T-helper 9 cell (primary cell): ENCODE measurements at regions not wholly inside any gene's neighbourhood (a gene's known extent, or its start where the extent isn't known, plus 50 kb on each side); places are given as distances from the start of the nearest gene placed in this dataset.

Experiments used
- DNase-seq: peaks from one replicate; pipeline ENCODE4 v3.0.0-alpha.2; 2020

DNA sequence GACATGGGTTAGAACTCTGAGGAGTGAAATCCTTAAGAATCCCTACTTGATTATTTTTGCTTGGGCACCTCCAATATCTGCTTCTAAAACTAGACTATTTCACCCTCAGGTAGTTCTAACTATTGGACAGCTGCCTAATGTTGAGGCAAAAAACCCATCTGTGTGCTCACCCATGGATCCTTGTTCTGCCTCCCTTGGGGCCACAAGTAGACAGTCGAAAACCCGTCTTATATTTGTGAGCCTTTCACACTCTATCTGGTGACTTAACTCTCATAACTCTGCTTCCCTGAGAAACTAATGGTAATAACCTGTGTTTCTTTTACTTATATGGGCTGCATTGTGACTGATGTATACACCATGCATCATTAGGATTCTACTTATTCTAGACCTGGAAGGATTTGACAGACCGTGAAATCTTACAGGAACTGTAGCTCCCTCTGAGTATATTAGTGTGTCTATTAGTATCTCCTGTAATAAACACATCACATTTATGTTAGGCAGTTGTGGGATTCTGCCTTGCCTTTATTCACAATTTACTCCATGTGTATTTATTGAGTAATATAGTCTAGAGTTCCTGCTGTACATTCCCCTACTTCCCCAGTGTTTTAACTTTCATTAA is 94.6 kb upstream of the SGCD start:
- no peak for DNase-seq

DNA sequence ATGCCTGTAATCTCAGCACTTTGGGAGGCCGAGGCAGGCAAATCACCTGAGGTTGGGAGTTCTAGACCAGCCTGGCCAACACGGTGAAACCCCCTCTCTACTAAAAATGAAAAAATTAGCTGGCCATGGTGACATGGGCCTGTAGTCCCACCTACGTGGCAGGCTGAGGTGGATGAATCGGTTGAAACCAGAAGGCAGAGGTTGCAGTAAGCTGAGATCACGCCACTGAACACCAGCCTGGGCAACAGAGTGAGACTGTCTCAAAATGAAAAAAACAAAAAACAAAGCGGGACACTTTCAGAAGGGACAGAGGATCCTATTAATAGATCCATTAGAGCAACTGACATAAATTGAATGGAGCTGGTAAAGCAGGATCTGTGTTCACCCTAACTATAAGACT is 89.6 kb upstream of the SGCD start:
- no peak for DNase-seq

DNA sequence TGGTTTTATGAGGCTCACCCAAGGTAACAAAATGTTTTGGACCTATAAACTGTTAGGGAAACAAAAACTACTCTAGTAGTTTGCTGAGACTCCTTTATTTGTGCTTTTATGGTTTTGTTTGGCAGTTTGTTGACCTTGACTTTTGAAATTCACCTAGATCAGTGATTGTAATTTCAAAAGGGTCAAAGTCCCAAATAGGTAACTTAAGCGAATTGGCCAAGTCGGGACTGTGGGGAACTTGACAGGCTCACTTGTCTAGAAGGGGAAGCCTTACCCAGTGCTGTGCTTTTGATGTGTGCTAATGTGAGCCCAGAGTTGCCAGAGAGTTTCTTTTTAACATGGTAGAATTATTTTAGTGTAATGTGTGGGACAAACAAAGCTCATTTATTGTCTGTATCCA is 87.2 kb upstream of the SGCD start:
- DNase-seq, result no peak

DNA sequence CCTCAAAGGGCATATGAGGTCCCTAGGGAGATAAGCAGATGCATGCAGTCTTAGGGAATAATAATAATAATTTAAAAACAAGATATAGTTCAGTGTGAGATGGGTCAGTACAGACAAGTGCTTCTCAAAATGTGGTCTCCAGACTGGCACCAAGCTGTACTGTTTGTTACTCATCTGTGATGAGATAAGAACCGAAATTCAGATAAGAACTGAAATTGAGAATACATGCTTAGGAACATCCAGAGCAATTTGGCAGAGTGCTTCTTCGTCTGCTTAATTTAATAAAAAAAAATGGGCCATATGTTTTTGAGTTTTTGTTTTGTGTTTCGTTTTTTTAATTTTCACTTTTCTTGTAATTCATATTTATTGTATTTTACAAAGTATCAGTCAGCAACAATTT is 86.5 kb upstream of the SGCD start:
- no peak for DNase-seq

DNA sequence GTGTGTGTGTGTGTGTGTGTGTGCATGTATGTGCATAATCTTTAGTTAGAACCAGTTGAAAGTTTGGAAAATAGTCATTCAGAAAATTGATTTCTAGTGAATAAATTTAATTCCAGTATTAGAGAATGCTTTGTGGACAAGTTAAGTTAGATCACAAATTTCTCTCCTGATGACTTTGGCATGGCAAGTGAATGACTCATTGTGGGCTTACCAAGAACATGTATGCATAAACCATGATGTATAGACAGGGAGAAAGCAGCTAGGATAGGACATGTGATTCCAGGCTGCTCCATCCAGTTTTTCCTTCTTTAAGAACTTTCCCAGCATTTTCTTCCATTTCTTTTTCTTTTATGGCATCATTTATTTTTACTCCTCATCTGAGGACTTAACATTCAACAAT is 85.7 kb upstream of the SGCD start:
- no peak for DNase-seq

DNA sequence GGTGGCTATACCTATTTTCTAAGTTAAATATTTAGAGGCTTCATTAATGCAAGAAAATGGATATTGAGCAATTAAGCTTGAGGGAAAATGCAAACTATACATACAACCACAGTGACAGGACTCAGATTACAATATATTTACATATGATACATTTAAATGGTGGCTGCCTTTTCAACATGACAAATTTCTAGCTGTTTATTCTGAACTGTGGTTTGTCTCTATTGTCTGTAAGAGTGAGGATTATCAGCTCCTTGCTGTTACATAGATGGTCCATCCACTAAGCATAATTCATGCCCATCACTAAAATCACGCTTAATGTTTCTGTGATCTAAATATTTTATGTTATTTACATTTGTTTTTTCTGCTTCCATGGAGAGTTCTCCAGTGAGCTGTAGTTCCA is 81.1 kb upstream of the SGCD start:
- DNase-seq, result no peak

DNA sequence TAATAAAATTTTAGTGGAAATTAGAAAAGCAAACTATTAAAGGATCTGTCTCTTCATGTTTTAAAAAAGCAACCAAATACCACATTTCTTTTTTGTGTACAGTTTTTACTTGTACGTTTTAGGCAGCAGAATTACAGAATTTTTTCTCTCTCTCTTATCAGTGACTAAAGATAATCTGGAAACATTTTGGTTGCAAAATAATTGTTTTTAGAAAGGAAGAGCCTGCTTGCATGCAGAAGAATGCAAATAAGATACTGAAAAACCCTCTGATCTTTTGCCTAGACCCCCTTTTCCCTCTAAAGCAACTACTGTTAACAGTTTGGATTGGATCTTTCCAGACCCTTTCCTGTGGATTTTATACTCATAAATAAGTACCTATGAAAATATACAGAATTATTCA is 75.9 kb upstream of the SGCD start:
- no peak for DNase-seq

DNA sequence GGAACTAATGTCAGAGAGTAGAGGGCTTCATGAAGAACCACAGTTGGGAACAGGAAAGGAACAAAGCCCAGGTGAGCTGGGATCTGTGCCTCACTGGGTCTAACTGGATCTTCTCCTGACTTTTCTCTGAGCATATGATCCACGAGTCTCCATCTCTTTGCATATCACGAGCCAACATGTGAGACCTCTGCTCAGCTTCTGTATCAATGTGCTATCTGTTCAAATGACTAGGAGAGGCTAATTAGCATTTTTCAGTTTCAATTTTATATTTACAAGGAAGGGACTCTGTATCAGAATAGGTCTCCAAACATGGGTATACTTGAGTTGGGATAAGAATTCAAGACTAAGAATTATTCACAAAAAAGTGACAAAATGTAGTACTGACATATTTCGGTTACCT is 73.8 kb upstream of the SGCD start:
- no peak for DNase-seq

DNA sequence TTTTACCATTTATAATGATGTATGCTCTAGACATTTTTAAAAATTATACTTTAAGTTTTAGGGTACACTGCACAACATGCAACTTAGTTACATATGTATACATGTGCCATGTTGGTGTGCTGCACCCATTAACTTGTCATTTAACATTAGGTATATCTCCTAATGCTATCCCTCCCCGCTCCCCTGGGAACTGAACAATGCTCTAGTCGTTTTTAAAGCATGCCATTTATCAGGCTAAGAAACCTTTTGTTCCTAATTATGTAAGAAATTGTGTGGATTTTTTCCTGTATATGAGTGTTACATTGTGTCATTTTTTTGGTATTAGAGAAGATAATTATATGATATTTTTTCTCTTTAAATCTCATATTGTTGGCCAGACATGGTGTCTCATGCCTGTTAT is 72.8 kb upstream of the SGCD start:
- DNase-seq, result no peak

DNA sequence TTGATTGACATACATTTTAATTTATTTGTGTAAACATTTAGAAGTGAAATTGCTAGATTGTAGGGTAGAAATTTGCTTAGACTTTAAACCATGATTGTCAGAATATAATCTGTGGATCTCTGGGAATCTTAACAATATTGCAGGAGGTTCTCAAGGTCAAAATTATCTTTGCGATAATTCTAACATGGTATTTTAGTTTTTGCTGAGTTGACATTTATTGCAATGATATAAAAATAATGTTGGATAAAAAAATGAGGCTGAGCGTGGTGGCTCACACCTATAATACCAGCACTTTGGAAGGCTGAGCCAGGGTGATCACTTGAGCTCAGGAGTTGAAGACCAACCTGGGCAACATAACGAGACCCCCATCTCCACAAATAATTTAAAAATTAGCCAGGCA is 70.3 kb upstream of the SGCD start:
- no peak for DNase-seq

DNA sequence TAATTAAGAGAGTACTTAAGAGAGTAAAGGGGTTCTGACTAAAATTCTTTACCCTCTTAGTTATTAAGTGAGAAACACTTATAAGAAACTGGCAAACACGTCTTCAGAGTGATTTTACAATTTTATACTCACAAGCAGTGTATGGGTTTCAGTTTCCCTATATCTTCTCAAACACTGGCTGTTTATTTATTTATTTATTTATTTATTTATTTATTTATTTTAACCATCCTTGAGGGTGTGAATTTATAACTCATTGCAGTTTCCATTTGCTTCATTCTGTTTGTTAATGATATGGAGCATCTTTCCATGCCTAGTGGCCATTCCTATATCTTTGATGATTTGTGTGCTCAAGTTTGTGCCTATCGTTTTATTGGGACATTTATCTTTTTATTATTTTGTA is 68.0 kb upstream of the SGCD start:
- DNase-seq, result no peak

DNA sequence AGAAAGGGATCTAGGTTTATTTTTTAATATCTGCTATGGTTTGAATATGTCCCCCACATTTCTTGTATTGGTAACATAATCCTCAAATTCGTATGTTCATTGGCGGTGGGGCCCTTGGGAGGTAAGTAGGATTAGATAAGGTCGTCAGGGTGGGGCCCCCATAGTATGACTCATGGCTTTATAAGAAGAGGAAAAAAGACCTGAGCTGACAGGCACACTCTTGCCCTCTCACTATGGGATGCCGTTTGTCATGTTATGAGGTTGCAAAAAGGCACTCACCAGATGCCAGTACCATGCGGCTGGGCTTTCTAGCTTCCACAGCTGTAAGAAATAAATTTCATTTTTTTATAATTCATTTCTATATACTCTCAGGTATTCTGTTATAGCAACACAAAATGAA is 67.3 kb upstream of the SGCD start:
- DNase-seq, result no peak

DNA sequence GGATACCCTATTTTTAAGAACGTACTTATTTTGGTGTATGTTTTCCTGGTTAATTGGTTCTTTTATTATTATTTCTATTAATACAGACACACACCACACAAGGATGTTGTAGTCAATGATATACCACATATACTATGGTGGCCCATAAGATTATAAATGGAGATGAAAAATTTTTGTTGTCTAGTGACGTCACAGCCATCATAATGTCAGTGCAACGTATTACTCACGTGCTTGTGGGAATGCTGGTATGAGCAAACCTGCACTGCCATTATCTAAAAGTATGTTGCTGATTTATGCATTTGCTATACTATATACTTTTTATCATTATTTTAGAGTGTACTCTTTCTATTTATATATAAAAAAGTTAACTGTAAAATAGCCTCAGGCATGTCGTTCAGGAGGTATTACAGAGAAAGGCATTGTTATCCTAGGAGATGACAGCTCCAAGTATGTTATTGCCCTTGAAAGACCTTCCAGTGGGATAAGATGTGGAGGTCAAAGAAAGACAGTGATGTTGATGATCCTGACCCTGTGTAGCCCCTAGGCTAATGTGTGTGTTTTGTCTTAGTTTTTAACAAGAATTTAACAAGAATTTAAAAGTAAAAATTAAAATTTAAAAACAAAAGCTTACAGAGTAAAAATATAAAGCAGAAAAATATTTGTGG is 65.6 kb upstream of the SGCD start:
- DNase-seq, result no peak

DNA sequence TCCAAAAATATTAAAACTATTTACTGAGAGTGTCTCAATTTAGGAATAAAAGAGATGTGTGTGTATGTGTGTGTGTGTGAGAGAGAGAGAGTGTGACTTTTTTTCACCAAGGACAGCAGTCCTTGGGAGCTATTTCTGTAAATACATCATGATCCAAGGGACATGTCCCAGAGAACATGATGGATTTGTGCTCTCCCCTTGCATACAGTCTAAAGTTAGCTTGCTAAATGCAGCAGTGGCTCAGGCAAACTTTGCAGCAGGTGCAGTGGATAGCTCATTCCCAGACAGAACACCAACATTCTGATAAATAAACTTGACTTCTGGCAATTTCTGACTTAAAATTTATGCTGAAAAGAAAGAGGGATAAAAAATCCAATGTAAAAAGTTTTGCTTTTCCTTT is 55.4 kb upstream of the SGCD start:
- no peak for DNase-seq

DNA sequence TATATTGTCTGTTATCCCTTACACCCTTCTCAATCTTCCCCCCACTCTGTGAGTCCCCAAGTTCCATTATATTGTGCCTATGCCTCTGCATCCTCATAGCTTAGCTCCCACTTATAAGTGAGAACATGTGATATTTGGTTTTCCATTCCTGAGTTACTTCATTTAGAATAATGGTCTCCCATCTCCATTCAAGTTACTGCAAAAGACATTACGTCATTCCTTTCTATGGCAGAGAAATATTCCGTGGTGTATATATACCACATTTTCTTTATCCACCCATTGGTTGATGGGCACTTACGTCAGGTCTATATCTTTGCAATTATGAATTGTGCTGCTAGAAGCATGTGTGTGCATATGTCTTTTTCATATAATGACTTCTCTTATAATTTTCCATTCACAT is 54.8 kb upstream of the SGCD start:
- no peak for DNase-seq

DNA sequence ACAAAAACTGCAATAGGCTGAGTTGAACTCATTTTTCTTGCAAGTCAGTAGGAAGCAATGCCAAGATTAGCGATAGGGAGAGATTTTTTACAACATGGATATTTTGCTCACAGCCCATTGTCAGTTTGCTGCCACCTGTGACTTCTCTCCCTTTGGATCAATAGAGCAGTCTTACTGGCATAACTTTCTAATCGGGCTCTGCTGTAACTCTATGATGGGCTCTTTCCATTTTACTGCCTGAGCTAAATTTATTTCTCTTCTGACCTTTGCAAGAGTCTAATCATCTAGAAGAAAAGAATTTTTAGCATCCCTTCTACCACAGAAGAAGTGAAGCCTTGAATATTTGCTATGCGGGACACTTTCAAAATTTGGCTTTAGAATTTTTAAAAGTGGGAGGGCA is 53.6 kb upstream of the SGCD start:
- DNase-seq, result no peak

DNA sequence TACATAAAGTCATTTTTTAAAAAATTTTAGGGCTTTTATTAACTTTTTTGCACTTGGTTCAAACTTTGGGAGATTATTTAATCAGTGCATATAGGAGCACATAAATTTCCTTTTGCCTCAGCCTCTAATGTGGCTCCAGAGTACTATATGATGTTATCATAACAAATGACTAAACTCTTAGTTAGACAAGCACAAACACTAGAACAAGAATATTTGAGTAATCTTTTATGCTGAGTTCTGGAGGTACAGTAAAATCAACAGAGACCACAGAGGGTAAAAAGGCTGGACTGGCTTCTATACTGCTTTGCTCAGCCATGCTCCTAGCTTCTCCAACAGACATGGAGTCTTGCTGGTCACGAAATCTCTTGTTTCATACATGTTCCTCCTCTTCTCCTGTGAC is 52.5 kb upstream of the SGCD start:
- DNase-seq, result no peak
